SK-N-SH (cell line): ENCODE measurements at regions not wholly inside any gene's neighbourhood (a gene's known extent, or its start where the extent isn't known, plus 50 kb on each side); places are given as distances from the start of the nearest gene placed in this dataset.

ENCODE experiments used
- CTCF ChIA-PET: fragments of 300-600, 350-600 bp; formaldehyde crosslinking; extraction: SDS; loops from one replicate; lab custom pipeline; 2021; lab: Yijun Ruan, JAX
- POLR2A ChIA-PET: fragments of 350-600 bp; sonication (Branson Sonifier 250); formaldehyde crosslinking; extraction: SDS; loops from one replicate; lab custom pipeline; 2020; ENCODE audit warnings: antibody characterized with exemption, inconsistent platforms; lab: Yijun Ruan, JAX
- DNase-seq: peaks from one replicate; pipeline ENCODE4 v3.0.0; 2012
- H2AFZ ChIP-seq: fragments of 200-600 bp; sonication (generic); 2 replicates; pipeline ENCODE4 v1.8.1; 2016; ENCODE audit warnings: antibody characterized with exemption, mild to moderate bottlenecking, low read depth
- H3F3A ChIP-seq: fragments of 200-600 bp; sonication (generic); replicated peaks from 2 replicates; pipeline ENCODE3; 2016; ENCODE audit warnings: antibody characterized with exemption, mild to moderate bottlenecking; ENCODE audit not compliant: insufficient read depth
- H3K27ac ChIP-seq, 2 experiments: fragments of 200-500 bp in 1 of 2; fragments of 200-600 bp in 1 of 2; sonication (Bioruptor generic) in 1 of 2; sonication (generic), shearing (Covaris generic) in 1 of 2; 2 replicates each; pipeline versions ENCODE4 v1.5.1 to v1.6.1; 2014 to 2016; ENCODE audit warnings: low read depth in 2 of 2, inconsistent platforms in 1 of 2, low read length in 1 of 2, mild to moderate bottlenecking in 1 of 2, mixed read lengths in 1 of 2
- H3K27me3 ChIP-seq: fragments of 200-600 bp; sonication (generic), shearing (Covaris generic); 2 replicates; pipeline ENCODE4 v1.6.1; 2016; ENCODE audit warnings: mixed run types; ENCODE audit not compliant: insufficient read depth
- H3K36me3 ChIP-seq, 2 experiments: fragments of 200-500 bp in 1 of 2; fragments of 200-600 bp in 1 of 2; sonication (Bioruptor generic) in 1 of 2; sonication (generic) in 1 of 2; replicated peaks in 1 of 2; 2 replicates each; pipeline versions ENCODE3 to v1.5.1; 2014 to 2016; ENCODE audit warnings: low read length in 1 of 2, mild to moderate bottlenecking in 1 of 2; ENCODE audit not compliant: insufficient read depth in 2 of 2, control insufficient read depth in 1 of 2
- H3K4me1 ChIP-seq, 2 experiments: fragments of 200-500 bp in 1 of 2; fragments of 200-600 bp in 1 of 2; sonication (Bioruptor generic) in 1 of 2; sonication (generic), shearing (Covaris generic) in 1 of 2; 2 replicates each; pipeline versions ENCODE4 v1.5.1 to v1.6.1; 2014 to 2016; ENCODE audit warnings: low read depth in 1 of 2, low read length in 1 of 2, mixed run types in 1 of 2; ENCODE audit not compliant: insufficient read depth in 2 of 2, control insufficient read depth in 1 of 2
- H3K4me2 ChIP-seq: fragments of 200-600 bp; sonication (generic), shearing (Covaris generic); 2 replicates; pipeline ENCODE4 v1.6.1; 2017; ENCODE audit warnings: mixed run types
- H3K4me3 ChIP-seq, 2 experiments: fragments of 200-500 bp in 1 of 2; fragments of 200-600 bp in 1 of 2; sonication (Bioruptor generic) in 1 of 2; sonication (generic), shearing (Covaris generic) in 1 of 2; 2 replicates each; pipeline versions ENCODE4 v1.5.1 to v1.8.1; 2014 to 2016; ENCODE audit warnings: low read depth in 2 of 2, inconsistent platforms in 1 of 2, low read length in 1 of 2, mild to moderate bottlenecking in 1 of 2, mixed read lengths in 1 of 2, moderate library complexity in 1 of 2
- H3K79me2 ChIP-seq: fragments of 200-600 bp; sonication (generic); 2 replicates; pipeline ENCODE4 v1.8.1; 2017; ENCODE audit warnings: mild to moderate bottlenecking; ENCODE audit not compliant: insufficient read depth
- H3K9ac ChIP-seq: fragments of 200-600 bp; sonication (generic); 2 replicates; pipeline ENCODE4 v1.6.1; 2017; ENCODE audit warnings: mixed run types
- H3K9me2 ChIP-seq: fragments of 200-600 bp; sonication (generic); 2 replicates; pipeline ENCODE4 v1.6.1; 2017; ENCODE audit warnings: mixed run types
- H3K9me3 ChIP-seq: fragments of 200-600 bp; sonication (generic); 2 replicates; pipeline ENCODE4 v1.6.1; 2017; ENCODE audit warnings: mixed run types, mild to moderate bottlenecking, moderate library complexity
- H4K20me1 ChIP-seq: fragments of 200-600 bp; sonication (generic); 2 replicates; pipeline ENCODE4 v1.6.1; 2017; ENCODE audit warnings: mild to moderate bottlenecking, mixed run types; ENCODE audit not compliant: insufficient read depth
- CHD2 ChIP-seq: fragments of 150-350 bp; IDR thresholded peaks from 2 replicates; pipeline ENCODE4 v1.6.1; 2018; ENCODE audit warnings: low read length; ENCODE audit not compliant: partially characterized antibody
- ELF1 ChIP-seq: IDR thresholded peaks from 2 replicates; pipeline ENCODE4 v1.4.0; 2012
- EZH2phosphoT487 ChIP-seq: fragments of 200-600 bp; sonication (generic); IDR thresholded peaks from 2 replicates; pipeline ENCODE4 v1.6.1; 2017; ENCODE audit warnings: low read depth, mixed run types, mild to moderate bottlenecking, antibody characterized with exemption, moderate library complexity, borderline replicate concordance
- FOXJ3 ChIP-seq: sonication (generic); formaldehyde crosslinking; IDR thresholded peaks from 2 replicates; pipeline ENCODE4 v1.5.1; 2020; ENCODE audit warnings: mild to moderate bottlenecking, missing genetic modification reagents
- FOXM1 ChIP-seq: IDR thresholded peaks from 2 replicates; pipeline ENCODE4 v1.4.0; 2012; ENCODE audit warnings: low read depth, mild to moderate bottlenecking
- GABPA ChIP-seq: IDR thresholded peaks from 2 replicates; pipeline ENCODE4 v1.4.0; 2012; ENCODE audit warnings: low read depth, mild to moderate bottlenecking
- JUND ChIP-seq: IDR thresholded peaks from 2 replicates; pipeline ENCODE4 v1.4.0; 2012
- MEF2A ChIP-seq: IDR thresholded peaks from 2 replicates; pipeline ENCODE4 v1.4.0; 2012; ENCODE audit warnings: low read depth, borderline replicate concordance
- NFIC ChIP-seq: IDR thresholded peaks from 2 replicates; pipeline ENCODE4 v1.4.0; 2012; ENCODE audit warnings: borderline replicate concordance
- RAD21 ChIP-seq: IDR thresholded peaks from 2 replicates; pipeline ENCODE4 v1.6.1; 2012; ENCODE audit warnings: mild to moderate bottlenecking, low read length
- RFX5 ChIP-seq: IDR thresholded peaks from 2 replicates; pipeline ENCODE4 v1.6.1; 2012; ENCODE audit warnings: mild to moderate bottlenecking, improper control_type of control experiment, low read length
- RXRA ChIP-seq: IDR thresholded peaks from 2 replicates; pipeline ENCODE4 v1.4.0; 2012; ENCODE audit warnings: low read depth, mild to moderate bottlenecking, borderline replicate concordance
- SIN3A ChIP-seq: IDR thresholded peaks from 2 replicates; pipeline ENCODE4 v1.6.1; 2012; ENCODE audit warnings: low read depth, mild to moderate bottlenecking, low read length, moderate library complexity, borderline replicate concordance
- SMC3 ChIP-seq: IDR thresholded peaks from 2 replicates; pipeline ENCODE4 v1.6.1; 2012; ENCODE audit warnings: low read depth, low read length, improper control_type of control experiment
- TAF1 ChIP-seq: IDR thresholded peaks from 2 replicates; pipeline ENCODE4 v1.6.1; 2012; ENCODE audit warnings: low read depth, mild to moderate bottlenecking, low read length, moderate library complexity, borderline replicate concordance
- TEAD4 ChIP-seq: IDR thresholded peaks from 2 replicates; pipeline ENCODE4 v1.4.0; 2012; ENCODE audit warnings: mild to moderate bottlenecking, borderline replicate concordance; ENCODE audit not compliant: insufficient read depth
- ZBTB33 ChIP-seq: IDR thresholded peaks from 2 replicates; pipeline ENCODE4 v1.4.0; 2012; ENCODE audit warnings: low read depth, borderline replicate concordance
- WGBS: methylation state at CpG from one replicate; pipeline ENCODE4 v1.1.6; 2017; ENCODE audit warnings: low lambda C conversion rate; 5-methylcytosine and 5-hydroxymethylcytosine counted together
- TF ChIP-seq, protein P1 (sequence below): fragments of 150-350 bp; IDR thresholded peaks from 2 replicates; pipeline ENCODE4 v1.6.1; 2017; ENCODE audit warnings: antibody characterized with exemption, low read length, low read depth, borderline replicate concordance
- TF ChIP-seq, protein P2 (sequence below): IDR thresholded peaks from 2 replicates; pipeline ENCODE4 v1.4.0; 2012; ENCODE audit warnings: low read depth, borderline replicate concordance

DNA sequence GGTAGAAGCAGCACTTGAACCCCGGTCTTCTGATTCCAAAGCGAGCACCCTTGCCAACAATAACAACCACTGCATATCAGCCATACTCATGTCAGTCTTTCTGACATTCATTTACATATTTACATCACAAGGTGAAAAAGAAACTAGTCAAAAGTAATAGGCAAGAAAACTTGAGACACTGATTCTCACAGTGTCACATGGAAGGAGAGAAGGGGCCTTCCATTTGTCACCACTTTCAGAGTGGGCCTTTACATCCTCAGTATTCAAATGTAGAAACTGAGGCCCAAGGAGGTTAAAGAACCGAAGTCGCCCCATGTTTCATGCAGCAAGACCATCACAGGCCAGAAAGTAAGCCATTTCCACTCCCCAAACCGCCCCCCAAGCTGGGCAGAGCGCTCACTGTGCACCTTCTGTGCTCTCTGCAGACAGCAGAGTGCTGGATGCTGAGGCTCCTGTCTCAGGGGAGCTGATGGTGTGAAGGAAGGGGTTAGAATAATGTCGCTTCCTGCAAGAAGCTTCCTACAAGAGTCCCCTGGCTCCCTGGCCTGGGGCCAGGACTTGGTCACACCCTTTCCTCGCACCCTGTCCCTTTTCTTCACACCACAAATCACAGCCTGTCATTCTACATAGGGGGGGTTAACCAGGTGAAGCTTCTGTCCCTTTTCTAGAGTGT lies 260.1 kb downstream of the UACA start:
- peaks cover 37 to 42% of the 10 kb centered on the region in 2 experiments; a peak in 3 of 4 replicates for H3K4me1 ChIP-seq
- H4K20me1 ChIP-seq: no peaks in the 10 kb centered on the region
- no peak overlapping the region for H3K4me2 ChIP-seq
- H3K9me2 ChIP-seq: no peaks in the 10 kb centered on the region
- ChIA-PET POLR2A (no interaction called here), CTCF (interaction anchor here (1.0 to 5.3 kb wide), 4 partner anchors 9 to 1028 kb away, joined by 3 to 33 read pairs (median 8); no protein-coding TSS in a partner anchor)
- 92% methylated on average over 4 of the region's 8 CpGs for WGBS
- no peak overlapping the region for H3K27ac ChIP-seq
- DNase-seq: no peak
- no peak overlapping the region for H3K4me3 ChIP-seq
- H3K79me2 ChIP-seq: no peaks in the 10 kb centered on the region
- H3K9ac ChIP-seq: no peak overlapping the region
- H3K36me3 ChIP-seq: no peaks in the 10 kb centered on the region
- H3K27me3 ChIP-seq: no peaks in the 10 kb centered on the region
- no peak overlapping the region for H2AFZ ChIP-seq
- no peaks in the 10 kb centered on the region for H3K9me3 ChIP-seq
- H3F3A ChIP-seq: peaks cover 15% of the 10 kb centered on the region
- TF ChIP-seq FOXJ3 (no peak), EZH2phosphoT487 (no peak), JUND (no peak), ZBTB33 (no peak), SIN3A (no peak), GABPA (no peak), TAF1 (no peak), ELF1 (no peak), SMC3 (no peak), CHD2 (no peak), FOXM1 (no peak), RFX5 (no peak), RAD21 (no peak), MEF2A (no peak), NFIC (no peak), RXRA (no peak), TEAD4 (no peak)
- TF ChIP-seq, protein P1, sequence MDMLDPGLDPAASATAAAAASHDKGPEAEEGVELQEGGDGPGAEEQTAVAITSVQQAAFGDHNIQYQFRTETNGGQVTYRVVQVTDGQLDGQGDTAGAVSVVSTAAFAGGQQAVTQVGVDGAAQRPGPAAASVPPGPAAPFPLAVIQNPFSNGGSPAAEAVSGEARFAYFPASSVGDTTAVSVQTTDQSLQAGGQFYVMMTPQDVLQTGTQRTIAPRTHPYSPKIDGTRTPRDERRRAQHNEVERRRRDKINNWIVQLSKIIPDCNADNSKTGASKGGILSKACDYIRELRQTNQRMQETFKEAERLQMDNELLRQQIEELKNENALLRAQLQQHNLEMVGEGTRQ: no peak
- TF ChIP-seq, protein P2, sequence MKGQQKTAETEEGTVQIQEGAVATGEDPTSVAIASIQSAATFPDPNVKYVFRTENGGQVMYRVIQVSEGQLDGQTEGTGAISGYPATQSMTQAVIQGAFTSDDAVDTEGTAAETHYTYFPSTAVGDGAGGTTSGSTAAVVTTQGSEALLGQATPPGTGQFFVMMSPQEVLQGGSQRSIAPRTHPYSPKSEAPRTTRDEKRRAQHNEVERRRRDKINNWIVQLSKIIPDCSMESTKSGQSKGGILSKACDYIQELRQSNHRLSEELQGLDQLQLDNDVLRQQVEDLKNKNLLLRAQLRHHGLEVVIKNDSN: no peak
- TF ChIP-seq, all 33 proteins: peak for 0
